ENCODE measurements at regions not wholly inside any gene's neighbourhood (a gene's known extent, or its start where the extent isn't known, plus 50 kb on each side); places are given as distances from the start of the nearest gene placed in this dataset.

GRCh38 chr9:119788921-119789320, 419.7 kb upstream of the BRINP1 start:
- H3K27me3 ChIP-seq (ENCODE audit: control insufficient read depth, low read length), result no peaks in the 10 kb centered on the region
- no peaks in the 10 kb centered on the region for H3F3A ChIP-seq (ENCODE audit: control insufficient read depth, insufficient read depth)
- TF ChIP-seq CTCF (IDR thresholded peaks at IDR 0.05; ENCODE audit: low read depth, low read length, poor library complexity, severe bottlenecking) (no peak), EZH2phosphoT487 (IDR thresholded peaks at IDR 0.05; ENCODE audit: borderline replicate concordance, low read length) (no peak)

GRCh38 chr9:119781886-119782285, 412.7 kb upstream of the BRINP1 start:
- no peak for TF ChIP-seq CTCF (IDR thresholded peaks at IDR 0.05; ENCODE audit: low read depth, low read length, poor library complexity, severe bottlenecking)
- TF ChIP-seq EZH2phosphoT487 (IDR thresholded peaks at IDR 0.05; ENCODE audit: borderline replicate concordance, low read length), result no peak
- H3K9me2 ChIP-seq (replicated peaks; ENCODE audit: control insufficient read depth, low read length), result no peaks in the 10 kb centered on the region
- H4K20me1 ChIP-seq (ENCODE audit: control insufficient read depth, insufficient read depth, low read depth, low read length), result no peaks in the 10 kb centered on the region
- H3F3A ChIP-seq (ENCODE audit: control insufficient read depth, insufficient read depth), result no peaks in the 10 kb centered on the region
- H3K27me3 ChIP-seq (ENCODE audit: control insufficient read depth, low read length), result no peaks in the 10 kb centered on the region
- no peak overlapping the region for H3K27ac ChIP-seq (ENCODE audit: low read depth, low read length)
- no peak overlapping the region for H3K4me3 ChIP-seq (ENCODE audit: low read length)
- H3K79me2 ChIP-seq (ENCODE audit: control insufficient read depth, low read length), result no peaks in the 10 kb centered on the region
- peaks cover 51% of the 10 kb centered on the region for H3K4me1 ChIP-seq (ENCODE audit: control insufficient read depth, low read length)
- H3K4me2 ChIP-seq (ENCODE audit: low read length), result no peak overlapping the region
- no peaks in the 10 kb centered on the region for H3K36me3 ChIP-seq (ENCODE audit: control insufficient read depth, low read length)
- H3K9me3 ChIP-seq (ENCODE audit: control insufficient read depth, insufficient read depth, low read length), result no peaks in the 10 kb centered on the region

More at GRCh38 chr9:119788921-119789320, 419.7 kb upstream of the BRINP1 start:
- H3K79me2 ChIP-seq (ENCODE audit: control insufficient read depth, low read length), result no peaks in the 10 kb centered on the region
- no peaks in the 10 kb centered on the region for H3K4me1 ChIP-seq (ENCODE audit: control insufficient read depth, low read length)
- H3K4me3 ChIP-seq (ENCODE audit: low read length), result no peak overlapping the region
- no peak overlapping the region for H3K4me2 ChIP-seq (ENCODE audit: low read length)
- H4K20me1 ChIP-seq (ENCODE audit: control insufficient read depth, insufficient read depth, low read depth, low read length), result no peaks in the 10 kb centered on the region
- no peaks in the 10 kb centered on the region for H3K9me3 ChIP-seq (ENCODE audit: control insufficient read depth, insufficient read depth, low read length)
- H3K36me3 ChIP-seq (ENCODE audit: control insufficient read depth, low read length), result no peaks in the 10 kb centered on the region
- no peak overlapping the region for H3K27ac ChIP-seq (ENCODE audit: low read depth, low read length)
- H3K9me2 ChIP-seq (replicated peaks; ENCODE audit: control insufficient read depth, low read length), result no peaks in the 10 kb centered on the region

GRCh38 chr9:119775410-119775809, 406.2 kb upstream of the BRINP1 start:
- no peaks in the 10 kb centered on the region for H4K20me1 ChIP-seq (ENCODE audit: control insufficient read depth, insufficient read depth, low read depth, low read length)
- H3K27me3 ChIP-seq (ENCODE audit: control insufficient read depth, low read length), result no peaks in the 10 kb centered on the region
- TF ChIP-seq CTCF (IDR thresholded peaks at IDR 0.05; ENCODE audit: low read depth, low read length, poor library complexity, severe bottlenecking), result no peak
- TF ChIP-seq EZH2phosphoT487 (IDR thresholded peaks at IDR 0.05; ENCODE audit: borderline replicate concordance, low read length), result no peak
- no peaks in the 10 kb centered on the region for H3K79me2 ChIP-seq (ENCODE audit: control insufficient read depth, low read length)
- no peak overlapping the region for H3K4me2 ChIP-seq (ENCODE audit: low read length)
- H3K9me3 ChIP-seq (ENCODE audit: control insufficient read depth, insufficient read depth, low read length), result no peaks in the 10 kb centered on the region
- H3K4me1 ChIP-seq (ENCODE audit: control insufficient read depth, low read length), result peaks cover 75% of the 10 kb centered on the region
- no peaks in the 10 kb centered on the region for H3K9me2 ChIP-seq (replicated peaks; ENCODE audit: control insufficient read depth, low read length)
- no peak overlapping the region for H3K27ac ChIP-seq (ENCODE audit: low read depth, low read length)
- no peak overlapping the region for H3K4me3 ChIP-seq (ENCODE audit: low read length)
- no peaks in the 10 kb centered on the region for H3K36me3 ChIP-seq (ENCODE audit: control insufficient read depth, low read length)
- H3F3A ChIP-seq (ENCODE audit: control insufficient read depth, insufficient read depth), result peaks cover 12% of the 10 kb centered on the region

GRCh38 chr9:119773823-119774222, 404.6 kb upstream of the BRINP1 start:
- no peak overlapping the region for H3K4me3 ChIP-seq (ENCODE audit: low read length)
- no peaks in the 10 kb centered on the region for H4K20me1 ChIP-seq (ENCODE audit: control insufficient read depth, insufficient read depth, low read depth, low read length)
- no peak overlapping the region for H3K4me2 ChIP-seq (ENCODE audit: low read length)
- H3K79me2 ChIP-seq (ENCODE audit: control insufficient read depth, low read length), result no peaks in the 10 kb centered on the region
- peaks cover 62% of the 10 kb centered on the region for H3K4me1 ChIP-seq (ENCODE audit: control insufficient read depth, low read length)
- TF ChIP-seq CTCF (IDR thresholded peaks at IDR 0.05; ENCODE audit: low read depth, low read length, poor library complexity, severe bottlenecking), result no peak
- no peak for TF ChIP-seq EZH2phosphoT487 (IDR thresholded peaks at IDR 0.05; ENCODE audit: borderline replicate concordance, low read length)
- H3K27me3 ChIP-seq (ENCODE audit: control insufficient read depth, low read length), result no peaks in the 10 kb centered on the region
- peaks cover 12% of the 10 kb centered on the region for H3F3A ChIP-seq (ENCODE audit: control insufficient read depth, insufficient read depth)
- no peak overlapping the region for H3K27ac ChIP-seq (ENCODE audit: low read depth, low read length)
- H3K9me2 ChIP-seq (replicated peaks; ENCODE audit: control insufficient read depth, low read length), result no peaks in the 10 kb centered on the region
- H3K36me3 ChIP-seq (ENCODE audit: control insufficient read depth, low read length), result no peaks in the 10 kb centered on the region
- H3K9me3 ChIP-seq (ENCODE audit: control insufficient read depth, insufficient read depth, low read length), result no peaks in the 10 kb centered on the region

Measured in DOHH2 (cell line).